Adipocyte (in vitro differentiated cells): ENCODE measurements at regions not wholly inside any gene's neighbourhood (a gene's known extent, or its start where the extent isn't known, plus 50 kb on each side); places are given as distances from the start of the nearest gene placed in this dataset.

Experiments used
- DNase-seq: peaks from one replicate; pipeline ENCODE4 v3.0.0-alpha.2; 2015; ENCODE audit warnings: low read depth
- H3K27me3 ChIP-seq: replicated peaks from 2 replicates; pipeline ENCODE4 v1.7.0; 2013; ENCODE audit warnings: mild to moderate bottlenecking, low read length, moderate library complexity; ENCODE audit not compliant: control insufficient read depth, insufficient read depth
- H3K36me3 ChIP-seq: 2 replicates; pipeline ENCODE4 v1.7.0; 2013; ENCODE audit warnings: low read length, mild to moderate bottlenecking, moderate library complexity; ENCODE audit not compliant: control insufficient read depth, insufficient read depth, severe bottlenecking
- H3K4me1 ChIP-seq: 2 replicates; pipeline ENCODE4 v1.7.0; 2013; ENCODE audit warnings: mild to moderate bottlenecking, low read length, moderate library complexity; ENCODE audit not compliant: control insufficient read depth, insufficient read depth
- H3K4me3 ChIP-seq: 2 replicates; pipeline ENCODE4 v1.7.0; 2013; ENCODE audit warnings: mild to moderate bottlenecking, low read length, moderate library complexity
- H3K9ac ChIP-seq: 2 replicates; pipeline ENCODE4 v1.7.0; 2013; ENCODE audit warnings: mild to moderate bottlenecking, low read length, moderate library complexity
- H3K9me3 ChIP-seq: 2 replicates; pipeline ENCODE4 v1.7.0; 2013; ENCODE audit warnings: mild to moderate bottlenecking, low read length, moderate library complexity; ENCODE audit not compliant: control insufficient read depth

DNA sequence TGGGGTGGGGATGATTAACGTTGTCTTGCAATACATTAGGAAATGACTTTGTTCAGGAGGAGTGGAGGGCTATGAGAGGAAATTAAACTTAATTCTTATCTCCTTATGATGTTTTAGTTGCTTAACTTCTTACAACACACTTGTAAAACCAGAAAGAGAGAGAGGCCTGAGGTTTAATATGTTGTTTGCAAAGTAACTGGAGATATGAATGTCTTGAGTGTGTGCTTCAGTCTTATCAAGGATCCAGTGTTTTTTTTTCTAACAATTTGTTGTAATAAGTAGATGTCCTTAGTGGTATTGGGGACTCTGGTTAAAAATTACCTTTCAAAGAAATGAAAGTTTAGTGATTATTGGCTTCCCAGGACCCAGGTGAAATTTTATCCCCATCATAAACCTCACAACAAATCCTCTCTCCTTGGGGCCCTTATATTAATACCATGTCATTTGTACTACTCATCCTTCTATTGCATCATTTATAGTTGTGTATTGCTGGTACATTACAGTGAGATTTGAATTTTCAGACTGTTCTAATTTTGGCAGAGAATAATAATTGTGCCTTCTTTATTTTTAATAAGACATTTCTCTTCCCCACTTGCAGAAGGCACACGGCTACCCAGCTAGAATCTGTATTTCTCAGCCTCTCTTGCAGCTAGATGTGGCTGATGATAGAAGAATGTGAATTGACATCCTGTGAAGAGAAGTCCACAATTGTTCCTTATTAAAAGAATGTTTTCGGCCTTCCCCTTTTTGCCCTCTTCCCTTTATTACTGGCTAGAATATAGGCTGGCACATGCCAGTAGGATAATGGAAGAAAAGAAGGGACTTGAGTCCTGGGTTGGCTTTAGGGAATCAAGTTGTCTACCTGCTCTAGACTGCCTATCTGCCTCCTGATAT lies 91.9 kb upstream of the CXCR4 start:
- peaks cover 10% of the 10 kb centered on the region for H3K9me3 ChIP-seq
- DNase-seq, result no peak
- H3K27me3 ChIP-seq, result peaks cover 24% of the 10 kb centered on the region
- no peak overlapping the region for H3K4me3 ChIP-seq
- H3K9ac ChIP-seq, result no peak overlapping the region
- H3K4me1 ChIP-seq, result no peaks in the 10 kb centered on the region
- no peaks in the 10 kb centered on the region for H3K36me3 ChIP-seq

DNA sequence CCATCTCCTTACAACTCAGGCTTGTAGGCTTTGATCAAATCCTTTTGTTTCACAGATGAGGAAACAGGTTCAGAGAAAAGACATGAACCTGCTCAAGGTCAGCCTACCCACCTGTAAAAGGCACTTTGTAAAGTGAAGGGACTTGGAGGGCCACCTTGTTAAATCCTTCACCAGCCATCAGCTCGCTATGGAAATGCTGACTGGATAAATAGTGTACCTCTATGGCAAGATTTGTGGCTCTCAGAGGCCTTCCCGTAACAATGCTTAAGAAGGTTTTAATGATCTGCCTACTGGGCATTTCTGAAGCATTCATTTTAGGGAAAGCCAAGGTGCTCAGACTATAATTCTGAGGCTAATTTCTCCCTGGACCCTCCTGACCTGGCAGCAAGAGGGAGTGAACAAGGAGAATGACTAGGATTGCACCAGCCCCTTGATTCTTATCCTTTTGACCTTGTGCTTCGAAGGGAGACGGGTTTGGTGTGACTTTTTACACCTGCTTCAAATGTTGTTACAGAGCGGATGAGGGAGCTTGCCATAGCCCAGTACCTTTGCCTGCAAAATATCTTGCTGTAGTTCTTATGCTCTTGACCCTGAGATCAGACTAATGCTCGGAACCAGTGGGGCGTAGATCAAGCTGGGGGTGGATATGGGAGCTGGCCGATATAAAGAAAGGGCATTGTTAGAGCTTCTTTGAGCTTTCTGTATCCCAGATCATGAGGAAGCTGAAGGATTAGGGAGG lies 90.9 kb upstream of the CXCR4 start:
- no peaks in the 10 kb centered on the region for H3K4me1 ChIP-seq
- DNase-seq, result no peak
- peaks cover 14% of the 10 kb centered on the region for H3K9me3 ChIP-seq
- H3K9ac ChIP-seq, result no peak overlapping the region
- H3K4me3 ChIP-seq, result no peak overlapping the region
- no peaks in the 10 kb centered on the region for H3K36me3 ChIP-seq
- H3K27me3 ChIP-seq, result peaks cover 24% of the 10 kb centered on the region

DNA sequence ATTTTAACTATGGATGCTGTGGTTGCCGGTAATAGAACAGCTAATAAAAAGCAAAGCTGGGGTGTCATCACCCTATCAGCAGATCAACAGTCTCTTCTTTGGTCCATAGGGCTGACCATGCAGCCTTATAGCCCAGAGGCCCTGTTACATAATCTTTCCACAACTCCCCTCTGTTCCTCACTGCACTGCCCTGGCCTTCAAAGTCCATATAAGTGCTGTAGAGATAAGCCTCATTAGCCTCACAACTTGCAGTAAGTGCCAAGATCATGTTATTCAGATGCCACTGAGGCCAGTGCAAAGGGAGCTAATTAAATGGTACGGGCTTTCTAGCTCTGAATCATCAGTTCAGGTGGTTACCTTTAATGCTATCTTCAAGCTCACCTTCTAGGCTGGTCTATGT lies 89.7 kb upstream of the CXCR4 start:
- Histone ChIP-seq H3K4me3 (no peak overlapping the region), H3K9me3 (peaks cover 14% of the 10 kb centered on the region), H3K4me1 (no peaks in the 10 kb centered on the region), H3K27me3 (peaks cover 24% of the 10 kb centered on the region), H3K36me3 (no peaks in the 10 kb centered on the region), H3K9ac (no peak overlapping the region)
- no peak for DNase-seq

DNA sequence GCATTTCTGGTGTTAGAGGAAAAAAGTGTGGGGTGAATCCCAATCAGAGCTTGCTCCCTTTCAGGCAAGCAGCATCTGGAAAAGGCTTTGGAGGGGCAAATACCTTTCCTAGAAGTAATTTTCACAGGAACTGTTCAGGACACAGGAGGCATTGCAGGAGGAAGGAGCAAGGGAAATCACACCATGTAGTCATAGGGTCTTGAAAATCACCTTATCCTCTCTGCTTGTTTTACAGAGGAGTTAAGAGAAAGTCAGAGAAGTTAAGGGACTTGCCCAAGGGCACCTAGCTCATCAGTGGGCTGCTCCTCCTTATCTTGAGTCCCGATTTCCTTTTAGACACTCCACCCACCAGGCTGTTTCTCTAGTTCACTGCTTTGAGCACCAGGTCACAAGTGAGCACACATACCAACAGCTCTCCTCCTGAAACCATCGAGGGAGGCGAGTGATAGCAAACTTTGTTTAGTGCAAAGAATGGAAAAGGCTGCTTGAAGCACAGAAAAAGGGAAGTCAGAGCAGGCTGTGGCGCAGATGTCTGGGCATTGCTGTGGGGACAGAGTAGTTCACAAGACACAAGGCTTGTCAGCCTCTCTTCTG lies 89.2 kb upstream of the CXCR4 start:
- no peak for DNase-seq

GRCh38 chr2:136206613-136207012 lies 88.7 kb upstream of the CXCR4 start:
- Histone ChIP-seq H3K4me1 (no peaks in the 10 kb centered on the region), H3K9ac (no peak overlapping the region), H3K9me3 (peaks cover 14% of the 10 kb centered on the region), H3K4me3 (no peak overlapping the region), H3K27me3 (peaks cover 24% of the 10 kb centered on the region), H3K36me3 (no peaks in the 10 kb centered on the region)
- no peak for DNase-seq

More for the DNA sequence above, 89.2 kb upstream of the CXCR4 start:
- Histone ChIP-seq H3K4me3 (no peak overlapping the region), H3K36me3 (no peaks in the 10 kb centered on the region), H3K9ac (no peak overlapping the region), H3K27me3 (peaks cover 24% of the 10 kb centered on the region), H3K4me1 (no peaks in the 10 kb centered on the region), H3K9me3 (peaks cover 14% of the 10 kb centered on the region)

DNA sequence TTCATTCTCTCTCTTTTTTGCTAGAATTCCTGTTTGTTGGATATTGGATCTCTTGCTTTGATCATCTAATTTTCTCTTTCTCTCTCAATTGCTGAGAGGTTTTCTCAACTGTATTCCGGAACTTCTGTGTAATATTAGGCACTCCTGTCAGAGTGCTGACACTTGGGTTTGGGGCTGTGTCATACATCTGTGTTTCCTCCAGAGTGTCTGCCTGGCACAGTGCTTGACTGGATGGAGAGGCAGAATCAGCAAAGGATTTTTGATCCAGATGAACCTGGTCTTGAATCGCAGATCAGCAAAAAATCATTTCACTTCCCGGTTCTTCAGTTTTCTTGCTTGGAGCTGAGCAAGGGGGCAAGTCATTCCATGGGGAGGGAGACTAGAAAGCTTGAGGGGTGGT lies 87.7 kb upstream of the CXCR4 start:
- Histone ChIP-seq H3K9me3 (peaks cover 14% of the 10 kb centered on the region), H3K36me3 (no peaks in the 10 kb centered on the region), H3K4me1 (no peaks in the 10 kb centered on the region), H3K9ac (no peak overlapping the region), H3K27me3 (peaks cover 24% of the 10 kb centered on the region), H3K4me3 (no peak overlapping the region)
- DNase-seq, result no peak

DNA sequence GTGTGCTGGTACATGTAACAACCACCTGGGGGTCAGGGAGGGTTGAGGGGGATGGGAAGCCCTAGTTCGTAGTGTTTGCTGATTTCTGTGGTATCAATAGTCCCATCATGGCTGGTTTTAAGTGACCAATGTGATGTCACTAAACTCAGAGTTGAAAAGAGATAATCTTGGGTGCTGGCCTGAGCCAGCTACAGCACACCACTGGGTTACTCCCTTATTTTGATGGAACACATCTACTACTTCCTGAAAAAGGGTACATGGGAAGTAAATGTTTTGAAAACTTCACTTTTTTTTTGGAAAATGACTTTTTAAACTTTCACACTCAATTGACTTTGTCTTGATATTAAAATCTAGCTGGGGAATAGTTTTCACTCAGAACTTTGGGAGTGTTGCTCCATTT lies 87.0 kb upstream of the CXCR4 start:
- peaks cover 7% of the 10 kb centered on the region for H3K9me3 ChIP-seq
- no peak overlapping the region for H3K4me3 ChIP-seq
- no peaks in the 10 kb centered on the region for H3K36me3 ChIP-seq
- no peak for DNase-seq
- H3K9ac ChIP-seq, result no peak overlapping the region
- H3K4me1 ChIP-seq, result no peaks in the 10 kb centered on the region
- H3K27me3 ChIP-seq, result peaks cover 24% of the 10 kb centered on the region

GRCh38 chr2:136195226-136195625 lies 77.3 kb upstream of the CXCR4 start:
- Histone ChIP-seq H3K27me3 (no peaks in the 10 kb centered on the region), H3K9ac (no peak overlapping the region), H3K9me3 (peaks cover 4% of the 10 kb centered on the region), H3K4me1 (no peaks in the 10 kb centered on the region), H3K36me3 (no peaks in the 10 kb centered on the region), H3K4me3 (no peak overlapping the region)
- DNase-seq, result no peak

GRCh38 chr2:136191041-136191440 lies 73.1 kb upstream of the CXCR4 start:
- H3K4me3 ChIP-seq, result no peak overlapping the region
- no peaks in the 10 kb centered on the region for H3K4me1 ChIP-seq
- H3K27me3 ChIP-seq, result peaks cover 3% of the 10 kb centered on the region
- no peak overlapping the region for H3K9ac ChIP-seq
- H3K9me3 ChIP-seq, result no peaks in the 10 kb centered on the region
- no peaks in the 10 kb centered on the region for H3K36me3 ChIP-seq
- DNase-seq, result no peak

- Histone ChIP-seq H3K9ac (no peak overlapping the region), H3K9me3 (no peaks in the 10 kb centered on the region), H3K27me3 (peaks cover 3% of the 10 kb centered on the region), H3K4me3 (no peak overlapping the region), H3K36me3 (no peaks in the 10 kb centered on the region), H3K4me1 (no peaks in the 10 kb centered on the region)
- DNase-seq, result no peak
These were observed 71.4 kb upstream of the CXCR4 start for GRCh38 chr2:136189221-136189782.

DNA sequence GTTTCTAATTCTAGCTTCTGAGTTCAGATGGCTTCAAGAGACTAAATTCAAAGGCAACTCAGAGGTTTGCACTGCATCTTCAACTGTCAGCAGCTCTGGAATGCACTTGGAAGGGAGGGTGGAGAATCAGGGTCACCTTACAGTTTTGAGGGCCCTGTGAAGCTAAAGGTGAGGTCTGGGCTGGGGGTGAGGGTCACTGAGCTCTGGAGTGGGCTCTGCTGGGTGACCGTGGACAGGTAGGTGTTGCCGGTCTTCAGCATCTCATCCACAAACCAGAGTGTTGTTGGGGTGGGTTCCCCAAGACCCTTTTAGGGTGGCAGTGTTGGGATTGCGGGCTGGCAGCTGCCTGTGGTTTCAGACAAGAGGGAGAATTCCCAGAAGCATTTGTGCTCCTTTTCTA lies 70.1 kb upstream of the CXCR4 start:
- no peaks in the 10 kb centered on the region for H3K36me3 ChIP-seq
- peaks cover 5% of the 10 kb centered on the region for H3K27me3 ChIP-seq
- no peak for DNase-seq
- no peak overlapping the region for H3K9ac ChIP-seq
- H3K4me3 ChIP-seq, result no peak overlapping the region
- H3K4me1 ChIP-seq, result no peaks in the 10 kb centered on the region
- no peaks in the 10 kb centered on the region for H3K9me3 ChIP-seq
